Endothelial cell of umbilical vein (primary cell): ENCODE measurements at regions not wholly inside any gene's neighbourhood (a gene's known extent, or its start where the extent isn't known, plus 50 kb on each side); places are given as distances from the start of the nearest gene placed in this dataset.

Source experiments
- BruUV-seq: library from RNA; stranded (reverse); fragments of 400-500 nt; replicated peaks from 2 replicates; lab custom pipeline; 2021; lab: Mats Ljungman, UMichigan
- CTCF ChIA-PET: fragments of 300-600, 350-600 bp; sonication (Branson Sonifier 250); formaldehyde crosslinking; loops from one replicate; lab custom pipeline; 2021; ENCODE audit warnings: antibody characterized with exemption, inconsistent platforms; lab: Charles Lee
- POLR2A ChIA-PET: fragments of 300-600, 350-600 bp; sonication (Branson Sonifier 250); formaldehyde crosslinking; loops from one replicate; lab custom pipeline; 2021; ENCODE audit warnings: antibody characterized with exemption, inconsistent platforms; lab: Charles Lee
- DNase-seq: peaks from one replicate; pipeline ENCODE4 v3.0.0-alpha.2; 2011; ENCODE audit warnings: low read depth, low spot score
- FAIRE-seq: peaks from 2 replicates; lab custom pipeline; 2011; peaks lifted over from hg19 to GRCh38; lab: Jason Lieb, UNC
- H2AFZ ChIP-seq: 2 replicates; pipeline ENCODE4 v1.6.0; 2012; ENCODE audit warnings: low read depth, low read length, control low read depth, inconsistent platforms
- H3K27ac ChIP-seq: 2 replicates; pipeline ENCODE4 v1.5.1; 2011; ENCODE audit warnings: low read depth, mild to moderate bottlenecking, control low read depth, low read length, moderate library complexity; ENCODE audit not compliant: insufficient read depth
- H3K27me3 ChIP-seq, 2 experiments: 2 replicates each; pipeline versions ENCODE4 v1.6.0 to v1.6.1; 2011; ENCODE audit warnings: low read length in 2 of 2, mixed read lengths in 1 of 2; ENCODE audit not compliant: control insufficient read depth in 2 of 2, insufficient read depth in 2 of 2
- H3K36me3 ChIP-seq, 2 experiments: 2 replicates in 1 of 2; 3 replicates in 1 of 2; pipeline ENCODE4 v1.5.1; 2011; ENCODE audit warnings: low read length in 2 of 2, mild to moderate bottlenecking in 1 of 2, moderate library complexity in 1 of 2; ENCODE audit not compliant: control insufficient read depth in 2 of 2, insufficient read depth in 2 of 2; ENCODE audit errors: extremely low read depth in 1 of 2
- H3K4me1 ChIP-seq: 3 replicates; pipeline ENCODE4 v1.5.1; 2011; ENCODE audit warnings: mild to moderate bottlenecking, low read length; ENCODE audit not compliant: control insufficient read depth, insufficient read depth; ENCODE audit errors: extremely low read depth
- H3K4me2 ChIP-seq: 2 replicates; pipeline ENCODE4 v1.6.1; 2011; ENCODE audit warnings: low read length, control low read depth, mixed read lengths; ENCODE audit not compliant: insufficient read depth
- H3K4me3 ChIP-seq, 3 experiments: fragments of 200-600 bp in 1 of 3; sonication (generic), shearing (Covaris generic) in 1 of 3; replicated peaks in 1 of 3; 2 replicates each; pipeline ENCODE4 v1.5.1; 2011 to 2016; ENCODE audit warnings: control low read depth in 3 of 3, low read length in 3 of 3, mild to moderate bottlenecking in 2 of 3, inconsistent platforms in 1 of 3, low read depth in 1 of 3, moderate library complexity in 1 of 3; ENCODE audit not compliant: insufficient read depth in 1 of 3
- H3K79me2 ChIP-seq: 2 replicates; pipeline ENCODE4 v1.6.0; 2012; ENCODE audit warnings: low read length, inconsistent platforms; ENCODE audit not compliant: control insufficient read depth, insufficient read depth
- H3K9ac ChIP-seq: replicated peaks from 2 replicates; pipeline ENCODE3; 2011; ENCODE audit warnings: low read length, control low read depth; ENCODE audit not compliant: insufficient read depth; ENCODE audit errors: extremely low read depth
- H3K9me1 ChIP-seq: replicated peaks from 3 replicates; pipeline ENCODE4 v1.6.0; 2011; ENCODE audit warnings: mild to moderate bottlenecking, low read length; ENCODE audit not compliant: control insufficient read depth, insufficient read depth; ENCODE audit errors: extremely low read depth
- H3K9me3 ChIP-seq: replicated peaks from 2 replicates; pipeline ENCODE4 v1.5.1; 2012; ENCODE audit warnings: low read length, inconsistent platforms; ENCODE audit not compliant: control insufficient read depth, insufficient read depth
- H4K20me1 ChIP-seq: replicated peaks from 2 replicates; pipeline ENCODE3; 2011; ENCODE audit warnings: mild to moderate bottlenecking, low read length; ENCODE audit not compliant: control insufficient read depth, insufficient read depth; ENCODE audit errors: extremely low read depth
- CTCF ChIP-seq, 2 donors: IDR thresholded peaks; 1 replicate in 1 of 2; 2 replicates in 1 of 2; pipeline ENCODE4 v1.5.1; 2011; ENCODE audit warnings: low read length in 2 of 2, mild to moderate bottlenecking in 2 of 2, moderate library complexity in 2 of 2, control low read depth in 1 of 2, inconsistent platforms in 1 of 2, low read depth in 1 of 2; ENCODE audit not compliant: insufficient read depth in 1 of 2; ENCODE audit errors: extremely low read depth in 1 of 2
- EZH2 ChIP-seq: IDR thresholded peaks from 2 replicates; pipeline ENCODE4 v1.6.1; 2012; ENCODE audit warnings: borderline replicate concordance, low read depth, mild to moderate bottlenecking, moderate library complexity, low read length, inconsistent platforms; ENCODE audit not compliant: severe bottlenecking
- FOS ChIP-seq: IDR thresholded peaks from 2 replicates; pipeline ENCODE4 v1.6.1; 2011; ENCODE audit warnings: mild to moderate bottlenecking, low read length, moderate library complexity, borderline replicate concordance; ENCODE audit not compliant: insufficient read depth
- GATA2 ChIP-seq: IDR thresholded peaks from 2 replicates; pipeline ENCODE4 v1.7.0; 2011; ENCODE audit warnings: low read depth, mild to moderate bottlenecking, moderate library complexity, mixed read lengths, low read length; ENCODE audit not compliant: insufficient read length, insufficient read depth
- MAX ChIP-seq: IDR thresholded peaks from 2 replicates; pipeline ENCODE4 v1.6.1; 2011; ENCODE audit not compliant: insufficient read depth, insufficient read length
- MYC ChIP-seq: IDR thresholded peaks from one replicate; pipeline ENCODE4 v1.6.1; 2011; ENCODE audit warnings: mild to moderate bottlenecking, low read depth, low read length
- POLR2A ChIP-seq: IDR thresholded peaks from 2 replicates; pipeline ENCODE4 v1.6.1; 2012; ENCODE audit warnings: low read depth, mild to moderate bottlenecking, control low read depth, low read length
- POLR2AphosphoS5 ChIP-seq: IDR thresholded peaks from 2 replicates; pipeline ENCODE4 v1.6.1; 2012; ENCODE audit warnings: low read depth, mild to moderate bottlenecking, control low read depth, low read length, moderate library complexity; ENCODE audit not compliant: insufficient read depth
- dilution Hi-C: fragments of 300-500 bp; cut with MboI; formaldehyde crosslinking; loops from one replicate; pipeline ENCODE4 v1.15.0; 2019; ENCODE audit warnings: low sequenced_read_pairs; ENCODE audit not compliant: extremely low pct_ligation_motif_present
- intact Hi-C: fragments of 100-400 bp; cut with micrococcal nuclease; formaldehyde crosslinking; loops from one replicate; pipeline ENCODE4 v1.10.0; 2022

- H3K4me3 ChIP-seq = no peak overlapping the region
- TF ChIP-seq GATA2 = no peak
- no peak for TF ChIP-seq CTCF (IDR thresholded peaks at IDR 0.05; ENCODE audit: extremely low read depth in 1 of 2, insufficient read depth in 1 of 2, low read depth in 1 of 2, low read length in 2 of 2)
- TF ChIP-seq EZH2 = no peak
- TF ChIP-seq POLR2A = no peak
- no peak for TF ChIP-seq MAX
- TF ChIP-seq POLR2AphosphoS5 = no peak
- TF ChIP-seq MYC = no peak
- TF ChIP-seq FOS = no peak
- no peak for FAIRE-seq
- dilution Hi-C loops (no loop called here), intact Hi-C loops (no loop called here)
- no peak for DNase-seq
- H3K79me2 ChIP-seq = no peaks in the 10 kb centered on the region
- ChIA-PET POLR2A (no interaction called here), CTCF (no interaction called here)
- H3K9me3 ChIP-seq = no peaks in the 10 kb centered on the region
- no peak overlapping the region for H3K27ac ChIP-seq
- no peak overlapping the region for H2AFZ ChIP-seq
- BruUV-seq = no TSS peak
- H3K4me1 ChIP-seq = no peaks in the 10 kb centered on the region
- H3K9me1 ChIP-seq = no peaks in the 10 kb centered on the region
- no peaks in the 10 kb centered on the region for H3K27me3 ChIP-seq
- no peak overlapping the region for H3K4me2 ChIP-seq
- no peak overlapping the region for H3K9ac ChIP-seq
- no peaks in the 10 kb centered on the region for H4K20me1 ChIP-seq
- H3K36me3 ChIP-seq = no peaks in the 10 kb centered on the region
Measured at GRCh38 chr3:88418219-88418618, 268.5 kb downstream of the C3orf38 start.
